Testis (tissue), 2 donors: ENCODE measurements at regions not wholly inside any gene's neighbourhood (a gene's known extent, or its start where the extent isn't known, plus 50 kb on each side); places are given as distances from the start of the nearest gene placed in this dataset.
"Not testable (repeated sequence)": the region's sequence is repeated elsewhere in the genome, so short reads cannot be mapped to it uniquely, and the experiment has no call there.

Source experiments
- DNase-seq: peaks from one replicate; pipeline ENCODE4 v3.0.0-alpha.2; 2019
- H3K27ac ChIP-seq, 2 donors: fragments of 200-600 bp; sonication (generic); one replicate each; pipeline ENCODE4 v1.5.1; 2019
- H3K27me3 ChIP-seq: fragments of 200-600 bp; sonication (generic); one replicate; pipeline ENCODE4 v1.5.1; 2019
- H3K36me3 ChIP-seq: fragments of 200-600 bp; sonication (generic); one replicate; pipeline ENCODE4 v1.5.1; 2017; ENCODE audit warnings: low read depth; ENCODE audit errors: missing control alignments
- H3K4me1 ChIP-seq: fragments of 200-600 bp; sonication (generic); one replicate; pipeline ENCODE4 v1.5.1; 2019
- H3K4me3 ChIP-seq, 2 donors: fragments of 200-600 bp; sonication (generic); one replicate each; pipeline ENCODE4 v1.5.1; 2017 to 2019
- H3K9me3 ChIP-seq: fragments of 200-600 bp; sonication (generic); one replicate; pipeline ENCODE4 v1.5.1; 2017
- POLR2A ChIP-seq: fragments of 450-650 bp; IDR thresholded peaks from one replicate; pipeline ENCODE4 v1.6.1; 2017; ENCODE audit warnings: antibody characterized with exemption, mild to moderate bottlenecking, moderate library complexity
- WGBS, 2 donors: methylation state at CpG; one replicate each; pipeline ENCODE4 v1.1.5; 2018; 5-methylcytosine and 5-hydroxymethylcytosine counted together
- intact Hi-C: fragments of 100-400 bp; cut with DNase I; formaldehyde crosslinking; loops from one replicate; pipeline ENCODE4 v1.15.1; 2023; ENCODE audit warnings: low total_unique reads
- TF ChIP-seq, protein P1 (sequence below), 3 experiments: fragments of 450-650 bp in 2 of 3; fragments of 200-600 bp in 1 of 3; sonication (generic) in 1 of 3; IDR thresholded peaks; one replicate each; pipeline ENCODE4 v1.5.1; 2016 to 2019; ENCODE audit warnings: antibody characterized with exemption in 3 of 3, mild to moderate bottlenecking in 2 of 3, moderate library complexity in 1 of 3

DNA sequence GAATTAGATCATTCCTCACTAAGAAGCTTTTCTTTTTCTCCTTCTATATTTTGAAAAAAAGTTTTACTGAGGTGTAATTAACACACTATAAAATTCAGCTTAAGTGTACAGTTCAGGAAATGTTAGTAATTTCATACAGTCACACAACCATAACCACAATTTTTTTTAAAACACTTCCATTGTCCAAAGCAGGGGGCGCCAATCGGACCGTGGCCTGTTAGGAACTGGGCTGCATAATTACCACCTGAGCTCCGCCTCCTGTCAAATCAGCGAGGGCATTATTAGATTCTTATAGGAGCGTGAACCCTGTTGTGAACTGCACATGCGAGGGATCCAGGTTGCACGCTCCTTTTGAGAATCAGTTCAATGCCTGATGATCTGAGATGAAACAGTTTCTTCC, 427.1 kb downstream of the TFEC start:
- no peaks in the 10 kb centered on the region for H3K4me1 ChIP-seq
- H3K27ac ChIP-seq, result no peak overlapping the region
- intact Hi-C loops, result no loop called here
- no peak for TF ChIP-seq POLR2A
- TF ChIP-seq, protein P1, sequence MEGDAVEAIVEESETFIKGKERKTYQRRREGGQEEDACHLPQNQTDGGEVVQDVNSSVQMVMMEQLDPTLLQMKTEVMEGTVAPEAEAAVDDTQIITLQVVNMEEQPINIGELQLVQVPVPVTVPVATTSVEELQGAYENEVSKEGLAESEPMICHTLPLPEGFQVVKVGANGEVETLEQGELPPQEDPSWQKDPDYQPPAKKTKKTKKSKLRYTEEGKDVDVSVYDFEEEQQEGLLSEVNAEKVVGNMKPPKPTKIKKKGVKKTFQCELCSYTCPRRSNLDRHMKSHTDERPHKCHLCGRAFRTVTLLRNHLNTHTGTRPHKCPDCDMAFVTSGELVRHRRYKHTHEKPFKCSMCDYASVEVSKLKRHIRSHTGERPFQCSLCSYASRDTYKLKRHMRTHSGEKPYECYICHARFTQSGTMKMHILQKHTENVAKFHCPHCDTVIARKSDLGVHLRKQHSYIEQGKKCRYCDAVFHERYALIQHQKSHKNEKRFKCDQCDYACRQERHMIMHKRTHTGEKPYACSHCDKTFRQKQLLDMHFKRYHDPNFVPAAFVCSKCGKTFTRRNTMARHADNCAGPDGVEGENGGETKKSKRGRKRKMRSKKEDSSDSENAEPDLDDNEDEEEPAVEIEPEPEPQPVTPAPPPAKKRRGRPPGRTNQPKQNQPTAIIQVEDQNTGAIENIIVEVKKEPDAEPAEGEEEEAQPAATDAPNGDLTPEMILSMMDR (IDR thresholded peaks at IDR 0.05), result peak in 1 of 3 experiments; percentile 11
- no peak for DNase-seq
- H3K4me3 ChIP-seq, result no peak overlapping the region
- 49 to 88% methylated on average over 8 of the region's 8 CpGs for WGBS, 2 donors
- H3K36me3 ChIP-seq, result no peaks in the 10 kb centered on the region
- H3K27me3 ChIP-seq, result no peaks in the 10 kb centered on the region
- H3K9me3 ChIP-seq, result no peaks in the 10 kb centered on the region

DNA sequence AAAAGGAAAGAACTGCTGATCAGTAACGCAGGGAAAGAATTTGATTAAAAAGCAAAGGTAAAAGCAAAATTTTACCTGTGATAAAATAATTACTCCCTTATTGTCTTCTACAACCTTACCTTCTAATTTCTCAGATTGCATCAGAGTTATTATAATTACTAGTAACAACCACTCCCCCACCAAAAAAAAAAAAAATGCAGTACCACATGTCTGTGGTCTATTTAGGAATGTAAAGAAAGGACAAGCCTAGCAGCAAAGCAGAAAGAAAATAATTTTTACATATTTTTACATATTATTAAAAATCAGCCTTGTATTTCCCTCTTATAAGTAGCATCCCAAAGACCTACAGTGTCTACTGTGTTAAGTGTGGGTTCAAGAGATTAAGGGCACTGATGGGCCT, 430.4 kb downstream of the TFEC start:
- Histone ChIP-seq H3K27ac (no peak overlapping the region), H3K4me3 (no peak overlapping the region), H3K36me3 (no peaks in the 10 kb centered on the region), H3K27me3 (no peaks in the 10 kb centered on the region), H3K9me3 (no peaks in the 10 kb centered on the region), H3K4me1 (no peaks in the 10 kb centered on the region)
- intact Hi-C loops, result no loop called here
- 95 to 100% methylated on average over 1 of the region's 1 CpG for WGBS, 2 donors
- DNase-seq, result no peak
- TF ChIP-seq POLR2A, result no peak

DNA sequence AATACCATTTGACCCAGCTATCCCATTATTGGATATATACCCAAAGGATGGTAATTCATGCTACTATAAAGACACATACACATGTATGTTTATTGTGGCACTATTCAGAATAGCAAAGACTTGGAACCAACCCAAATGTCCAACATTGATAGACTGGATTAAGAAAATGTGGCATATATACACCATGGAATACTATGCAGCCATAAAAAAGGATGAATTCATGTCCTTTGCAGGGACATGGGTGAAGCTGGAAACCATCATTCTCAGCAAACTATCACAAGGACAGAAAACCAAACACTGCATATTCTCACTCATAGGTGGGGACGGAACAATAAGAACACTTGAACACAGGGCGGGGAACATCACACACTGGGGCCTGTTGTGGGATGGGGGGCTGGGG, 431.4 kb downstream of the TFEC start:
- H3K27ac ChIP-seq, intact Hi-C loops, DNase-seq, H3K4me1 ChIP-seq, H3K9me3 ChIP-seq, H3K36me3 ChIP-seq, H3K4me3 ChIP-seq, H3K27me3 ChIP-seq: not testable (repeated sequence)
- WGBS, 2 donors, result 87 to 96% methylated on average over 2 of the region's 2 CpGs

DNA sequence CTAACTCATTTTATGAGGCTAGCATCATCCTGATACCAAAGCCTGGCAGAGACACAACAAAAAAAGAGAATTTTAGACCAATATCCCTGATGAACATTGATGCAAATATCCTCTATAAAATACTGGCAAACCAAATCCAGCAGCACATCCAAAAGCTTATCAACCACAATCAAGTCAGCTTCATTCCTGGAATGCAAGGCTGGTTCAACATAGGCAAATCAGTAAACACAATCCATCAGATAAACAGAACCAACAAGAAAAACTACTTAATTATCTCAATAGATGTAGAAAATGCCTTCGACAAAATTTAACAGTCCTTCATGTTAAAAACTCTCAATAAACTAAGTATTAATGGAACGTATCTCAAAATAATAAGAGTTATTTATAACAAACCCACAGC, 433.3 kb downstream of the TFEC start:
- H3K9me3 ChIP-seq, intact Hi-C loops, H3K36me3 ChIP-seq, H3K27me3 ChIP-seq, DNase-seq, H3K27ac ChIP-seq, H3K4me3 ChIP-seq, H3K4me1 ChIP-seq: not testable (repeated sequence)
- WGBS, 2 donors, result 93 to 96% methylated on average over 2 of the region's 2 CpGs

DNA sequence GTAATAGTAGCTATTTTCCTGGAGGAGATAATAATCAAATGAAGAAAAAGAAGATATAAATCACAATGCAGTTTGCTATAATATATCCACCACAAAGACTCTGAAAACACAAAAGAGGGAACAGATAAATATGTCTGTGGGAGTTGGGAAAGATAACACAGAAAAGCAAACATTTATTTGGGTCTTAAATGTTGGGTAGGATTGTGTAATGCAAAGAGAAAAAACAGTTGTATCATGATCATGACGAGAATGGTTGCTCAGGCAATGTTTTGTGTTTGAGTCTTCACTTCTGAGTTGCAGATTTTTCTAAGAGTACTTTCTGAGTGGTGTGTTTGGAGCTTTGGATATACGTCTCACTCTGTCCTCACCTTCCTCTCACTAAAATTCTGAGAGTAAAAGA, 437.5 kb downstream of the TFEC start:
- no peak for TF ChIP-seq POLR2A
- TF ChIP-seq, protein P1 (IDR thresholded peaks at IDR 0.05), result no peak
- H3K36me3 ChIP-seq, result no peaks in the 10 kb centered on the region
- DNase-seq, result no peak
- WGBS, 2 donors, result 69 to 81% methylated on average over 2 of the region's 2 CpGs
- no peak overlapping the region for H3K27ac ChIP-seq
- H3K27me3 ChIP-seq, result no peaks in the 10 kb centered on the region
- no peak overlapping the region for H3K4me3 ChIP-seq
- intact Hi-C loops, result no loop called here
- H3K9me3 ChIP-seq, result no peaks in the 10 kb centered on the region
- no peaks in the 10 kb centered on the region for H3K4me1 ChIP-seq

DNA sequence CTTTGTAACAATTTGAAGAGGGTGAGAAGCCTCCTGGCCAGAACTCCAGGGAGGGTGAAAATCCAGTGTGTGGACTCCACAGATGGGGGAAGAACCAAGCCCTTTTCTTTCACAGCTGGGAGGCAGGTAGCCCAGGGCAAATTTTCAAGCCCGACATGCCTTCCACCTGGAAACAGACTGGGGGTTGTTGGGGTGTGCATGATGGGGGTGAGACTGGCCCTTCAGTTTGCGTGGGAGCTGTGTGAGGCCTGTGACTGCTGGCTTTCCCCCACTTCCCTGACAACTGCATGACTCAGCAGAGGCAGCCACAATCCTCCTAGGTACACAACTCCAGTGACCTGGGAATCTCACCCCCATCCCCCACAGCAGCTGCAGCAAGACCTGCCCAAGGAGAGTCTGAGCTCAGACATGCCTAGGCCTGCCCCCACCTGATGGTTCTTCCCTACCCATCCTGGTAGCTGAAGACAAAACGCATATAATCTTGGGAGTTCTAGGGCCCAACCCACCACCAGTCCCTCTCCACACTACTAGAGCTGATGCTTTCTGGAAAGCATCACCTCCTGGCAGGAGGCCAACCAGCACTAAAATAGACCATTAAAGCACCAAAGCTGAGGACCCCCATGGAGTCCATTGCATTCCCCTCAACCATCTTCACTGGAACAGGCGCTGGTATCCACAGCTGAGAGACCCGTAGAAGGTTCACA, 445.4 kb downstream of the TFEC start:
- Histone ChIP-seq H3K36me3 (no peaks in the 10 kb centered on the region), H3K9me3 (no peaks in the 10 kb centered on the region), H3K4me1 (no peaks in the 10 kb centered on the region), H3K27me3 (no peaks in the 10 kb centered on the region), H3K27ac (no peak overlapping the region), H3K4me3 (no peak overlapping the region)
- intact Hi-C loops, result no loop called here
- WGBS, 2 donors, result 80 to 95% methylated on average over 3 to 5 of the region's 5 CpGs
- no peak for TF ChIP-seq POLR2A
- TF ChIP-seq, protein P1 (IDR thresholded peaks at IDR 0.05), result no peak
- no peak for DNase-seq
